Stimulated activated CD8-positive, alpha-beta memory T cell treated with anti-CD3 and anti-CD28 coated beads, Interleukin-4, amount 100 ng/mL, for 24 hours (primary cell): ENCODE measurements at regions not wholly inside any gene's neighbourhood (a gene's known extent, or its start where the extent isn't known, plus 50 kb on each side); places are given as distances from the start of the nearest gene placed in this dataset.
"Not testable (repeated sequence)": the region's sequence is repeated elsewhere in the genome, so short reads cannot be mapped to it uniquely, and the experiment has no call there.

ENCODE experiments used
- DNase-seq: peaks from one replicate; pipeline ENCODE4 v3.0.0-alpha.2; 2020; ENCODE audit warnings: low read depth

GRCh38 chr5:167939686-167940085, 351.8 kb upstream of the WWC1 start:
- no peak for DNase-seq

- DNase-seq: no peak
These were observed 350.5 kb upstream of the WWC1 start for GRCh38 chr5:167940911-167941310.

- not testable (repeated sequence) for DNase-seq
These were observed 349.9 kb upstream of the WWC1 start for GRCh38 chr5:167941556-167941955.

- DNase-seq: no peak
These were observed 348.1 kb upstream of the WWC1 start for GRCh38 chr5:167943343-167943742.

- no peak for DNase-seq
These were observed 347.2 kb upstream of the WWC1 start for GRCh38 chr5:167944121-167944852.

- DNase-seq: no peak
These were observed 345.7 kb upstream of the WWC1 start for GRCh38 chr5:167945542-167946384.

- no peak for DNase-seq
These were observed 344.1 kb upstream of the WWC1 start for GRCh38 chr5:167947306-167947705.

GRCh38 chr5:167948251-167948650, 343.2 kb upstream of the WWC1 start:
- DNase-seq: no peak

GRCh38 chr5:167949435-167949834, 342.0 kb upstream of the WWC1 start:
- DNase-seq: no peak

GRCh38 chr5:167950126-167950721, 341.2 kb upstream of the WWC1 start:
- DNase-seq: no peak

GRCh38 chr5:167951116-167951515, 340.3 kb upstream of the WWC1 start:
- no peak for DNase-seq

GRCh38 chr5:167952278-167952995, 339.0 kb upstream of the WWC1 start:
- no peak for DNase-seq

- no peak for DNase-seq
These were observed 338.2 kb upstream of the WWC1 start for GRCh38 chr5:167953151-167953798.

GRCh38 chr5:167961731-167962130, 329.7 kb upstream of the WWC1 start:
- DNase-seq: no peak

- no peak for DNase-seq
These were observed 326.9 kb upstream of the WWC1 start for GRCh38 chr5:167964529-167964928.

GRCh38 chr5:167965710-167966109, 325.7 kb upstream of the WWC1 start:
- DNase-seq: no peak

- DNase-seq: no peak
These were observed 324.5 kb upstream of the WWC1 start for GRCh38 chr5:167966979-167967378.

GRCh38 chr5:167967494-167968177, 323.8 kb upstream of the WWC1 start:
- DNase-seq: no peak

- DNase-seq: no peak
These were observed 322.6 kb upstream of the WWC1 start for GRCh38 chr5:167968837-167969236.

GRCh38 chr5:167969998-167970397, 321.4 kb upstream of the WWC1 start:
- no peak for DNase-seq

GRCh38 chr5:167971706-167972105, 319.7 kb upstream of the WWC1 start:
- DNase-seq: no peak
